HUDEP-2 (cell line): ENCODE measurements at regions not wholly inside any gene's neighbourhood (a gene's known extent, or its start where the extent isn't known, plus 50 kb on each side); places are given as distances from the start of the nearest gene placed in this dataset.
A peak's percentile ranks its signal among the peaks of the same experiment; 100 is the strongest.
"Not testable (repeated sequence)": the region's sequence is repeated elsewhere in the genome, so short reads cannot be mapped to it uniquely, and the experiment has no call there.

Source experiments
- DNase-seq, 76 experiments: peaks; one replicate each; lab custom pipeline; 2025; ENCODE audit not compliant: unreplicated experiment in 76 of 76; lab: John Stamatoyannopoulos, UW

DNA sequence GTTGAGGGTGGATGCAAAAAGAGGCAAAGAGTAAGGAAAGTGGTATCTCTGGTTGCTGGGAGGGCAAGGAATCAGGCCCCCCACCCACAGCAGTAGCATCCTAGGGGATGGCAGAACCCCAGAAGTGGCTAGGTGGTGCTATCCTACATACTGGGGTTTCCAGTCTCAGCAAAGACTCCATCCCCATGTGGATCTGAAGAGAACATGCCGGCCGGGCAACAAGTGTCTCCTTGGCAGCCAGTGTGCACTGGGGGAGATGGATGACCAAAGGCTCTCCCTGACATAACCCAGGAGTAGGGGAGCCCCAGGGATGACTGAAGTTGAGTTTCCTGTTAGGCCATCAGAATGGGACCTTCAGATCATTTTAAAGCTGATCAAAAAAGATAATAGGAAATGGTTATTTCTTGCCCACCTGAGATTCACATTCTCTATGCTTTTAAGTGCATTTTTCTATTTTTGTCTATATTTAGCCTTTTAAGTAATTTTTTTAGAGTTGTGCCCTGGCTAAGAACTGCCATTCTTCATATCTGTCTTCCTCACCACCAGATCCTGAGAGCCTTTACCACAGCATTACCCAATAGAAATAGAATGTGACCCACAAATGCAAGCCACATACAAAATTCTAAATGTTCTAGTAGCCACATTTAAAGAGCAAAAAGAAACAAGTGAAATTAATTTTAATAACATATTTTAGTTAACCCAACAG is 78.7 kb upstream of the SMIM23 start:
- no peak for DNase-seq

- DNase-seq: peak in 1 of 76 experiments; percentile 3
Measured at GRCh38 chr5:171707442-171707792, 78.2 kb upstream of the SMIM23 start.

GRCh38 chr5:171709930-171710329 is 75.7 kb upstream of the SMIM23 start:
- no peak for DNase-seq

DNA sequence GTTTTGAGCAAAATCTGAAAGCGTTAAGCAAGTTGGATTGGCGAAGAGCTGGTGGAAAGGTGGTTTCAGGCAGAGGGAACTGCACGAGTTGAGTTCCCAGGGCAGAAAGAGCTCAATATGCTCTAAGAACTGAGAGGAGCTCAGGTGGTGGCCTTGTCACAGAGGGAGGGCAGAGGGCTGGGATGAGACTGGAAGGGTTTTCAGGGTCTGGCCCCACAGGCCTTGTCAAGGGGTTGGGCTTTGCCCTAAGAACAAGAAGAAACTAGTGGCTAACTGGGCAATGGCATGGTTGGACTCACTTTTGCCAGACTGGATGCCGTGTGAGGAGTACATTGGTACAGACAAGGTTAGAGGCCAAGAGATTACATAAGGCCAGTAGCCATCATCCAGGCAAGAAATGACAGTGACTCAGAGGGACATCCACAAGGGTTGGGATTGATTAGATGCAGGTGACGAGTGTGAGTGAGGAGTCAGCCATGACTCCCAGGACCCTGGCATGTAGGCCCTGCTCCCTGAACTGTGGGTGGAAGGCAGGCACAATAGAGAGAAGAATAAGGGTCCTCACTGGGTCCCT is 75.1 kb upstream of the SMIM23 start:
- no peak for DNase-seq

- DNase-seq: no peak
Measured at GRCh38 chr5:171711571-171711970, 74.0 kb upstream of the SMIM23 start.

DNA sequence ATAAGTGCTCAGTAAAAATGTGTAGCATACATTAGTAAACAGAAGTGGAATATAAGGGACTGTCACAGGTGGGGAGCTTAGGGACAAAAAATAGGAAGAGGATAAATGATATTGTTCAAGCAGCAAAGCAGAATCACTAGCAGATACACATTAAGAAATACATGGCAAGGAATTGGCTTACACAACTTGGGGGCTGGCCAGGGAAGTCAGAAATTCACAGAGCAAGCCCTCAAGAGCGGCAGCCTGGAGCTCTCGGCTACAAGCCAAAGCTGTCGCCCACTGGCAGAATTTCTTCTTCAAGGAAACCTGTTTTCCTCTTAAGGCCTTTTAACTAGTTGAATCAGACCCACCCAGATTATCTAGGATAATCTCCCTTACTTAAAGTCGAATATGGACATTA is 73.0 kb upstream of the SMIM23 start:
- no peak for DNase-seq

GRCh38 chr5:171713152-171713551 is 72.5 kb upstream of the SMIM23 start:
- no peak for DNase-seq

DNA sequence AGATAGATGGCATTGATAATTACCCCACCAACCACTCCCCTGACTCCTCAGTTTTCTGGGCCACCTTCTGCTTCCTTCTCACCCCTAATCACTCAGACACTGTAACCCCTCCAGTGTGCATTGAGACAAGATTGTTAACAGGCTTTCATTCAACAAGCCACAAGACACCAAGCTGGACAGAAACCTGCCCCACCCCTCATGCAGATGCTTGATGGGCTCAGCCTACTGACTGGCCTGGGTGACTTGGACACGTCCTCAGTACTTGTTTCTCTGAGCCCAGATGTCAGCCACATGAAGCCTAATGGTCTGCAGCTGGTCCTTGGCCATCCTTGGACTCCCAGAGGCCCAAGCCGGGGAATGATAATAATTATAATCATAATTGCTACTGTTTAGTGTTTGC is 71.4 kb upstream of the SMIM23 start:
- no peak for DNase-seq

- DNase-seq: no peak
Measured at GRCh38 chr5:171714851-171715250, 70.8 kb upstream of the SMIM23 start.

- no peak for DNase-seq
Measured at GRCh38 chr5:171715551-171715950, 70.1 kb upstream of the SMIM23 start.

- DNase-seq: no peak
Measured at GRCh38 chr5:171720086-171720485, 65.5 kb upstream of the SMIM23 start.

- DNase-seq: no peak
Measured at GRCh38 chr5:171721464-171721863, 64.2 kb upstream of the SMIM23 start.

DNA sequence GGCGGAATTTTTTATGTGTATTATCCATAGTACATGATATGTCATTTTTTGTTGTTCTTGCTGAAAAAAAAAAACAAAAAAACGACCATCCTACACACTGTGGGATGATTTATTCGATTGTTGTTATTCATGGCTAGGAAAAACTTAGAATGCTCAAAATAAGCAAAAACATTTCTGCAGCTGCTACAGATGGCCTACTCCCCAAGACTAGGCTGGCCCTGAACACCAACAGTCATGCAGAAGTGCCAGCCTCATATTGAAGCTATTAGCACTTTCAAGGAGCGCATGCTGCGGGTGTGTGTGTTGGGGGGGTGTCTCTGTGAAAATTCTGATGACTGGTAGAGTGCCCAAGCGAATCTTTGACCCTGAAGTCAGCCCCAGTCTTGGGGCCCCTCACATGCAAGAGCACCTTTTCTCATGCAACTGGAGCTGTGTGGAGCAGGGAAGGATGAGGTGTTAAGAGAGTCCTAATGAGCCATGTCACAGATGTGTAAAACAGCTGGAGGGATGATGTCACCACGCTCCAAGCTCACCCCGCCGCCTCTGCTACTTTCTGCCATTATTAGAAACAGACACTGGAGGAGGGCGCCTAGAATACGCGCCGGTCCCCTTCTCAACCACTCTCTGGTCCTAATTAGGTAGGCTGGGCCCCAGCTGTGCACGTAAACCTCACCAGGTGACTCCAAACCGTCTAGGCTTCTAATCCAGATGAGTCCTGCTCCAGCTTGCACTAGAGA is 61.0 kb upstream of the SMIM23 start:
- DNase-seq: no peak

DNA sequence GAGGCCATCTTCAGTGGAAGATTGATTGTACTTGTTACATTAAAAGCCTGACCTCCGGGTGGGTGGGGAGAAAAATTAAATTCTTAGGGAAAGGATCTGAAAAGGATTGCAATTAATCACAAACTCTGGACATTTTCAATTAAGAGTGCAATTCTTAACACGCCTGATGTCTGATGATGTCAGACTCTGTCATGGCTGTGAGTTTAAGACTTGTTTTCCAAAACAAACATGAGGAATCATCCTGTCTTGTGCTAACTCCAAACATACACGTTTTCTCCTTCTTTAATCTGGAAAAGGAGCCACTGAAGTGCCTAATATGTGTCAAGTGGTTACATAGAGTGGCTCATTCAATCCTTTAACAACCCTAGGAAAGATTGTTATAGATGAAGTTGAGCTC is 60.4 kb upstream of the SMIM23 start:
- DNase-seq: no peak

GRCh38 chr5:171726819-171727218 is 58.8 kb upstream of the SMIM23 start:
- not testable (repeated sequence) for DNase-seq

DNA sequence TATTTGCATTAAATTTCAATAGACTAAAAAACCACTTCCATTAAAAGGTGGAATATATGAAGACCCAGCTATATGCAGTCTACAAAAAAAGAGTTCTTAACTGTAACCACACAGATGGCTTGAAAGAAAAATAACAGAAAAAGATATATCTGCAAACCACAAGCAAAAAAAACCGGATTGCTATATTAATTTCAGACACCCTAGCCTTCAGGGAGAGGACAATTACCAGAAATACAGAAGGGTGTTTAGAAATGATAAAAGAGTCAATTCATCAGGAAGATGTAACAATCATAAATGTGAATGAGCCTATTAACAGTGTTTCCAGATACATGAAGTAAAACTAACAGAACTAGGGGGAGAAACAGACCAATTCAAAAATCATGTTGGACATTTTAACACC is 56.9 kb upstream of the SMIM23 start:
- DNase-seq: no peak
